ENCODE measurements at regions not wholly inside any gene's neighbourhood (a gene's known extent, or its start where the extent isn't known, plus 50 kb on each side); places are given as distances from the start of the nearest gene placed in this dataset.
"Not testable (repeated sequence)": the region's sequence is repeated elsewhere in the genome, so short reads cannot be mapped to it uniquely, and the experiment has no call there.

GRCh38 chr4:52157071-52157470 is 106.0 kb downstream of the SPATA18 start:
- DNase-seq (ENCODE audit: low read depth) = not testable (repeated sequence)

GRCh38 chr4:52157641-52158316 is 106.7 kb downstream of the SPATA18 start:
- no peak for DNase-seq (ENCODE audit: low read depth)

- DNase-seq (ENCODE audit: low read depth) = no peak
Observed at GRCh38 chr4:52160859-52161258, 109.8 kb downstream of the SPATA18 start.

GRCh38 chr4:52164116-52164515 is 113.0 kb downstream of the SPATA18 start:
- DNase-seq (ENCODE audit: low read depth) = no peak

- DNase-seq (ENCODE audit: low read depth) = no peak
Observed at GRCh38 chr4:52172166-52172565, 121.1 kb downstream of the SPATA18 start.

- peak; percentile 6 for DNase-seq (ENCODE audit: low read depth)
Observed at GRCh38 chr4:52173470-52174045, 122.5 kb downstream of the SPATA18 start.

- no peak for DNase-seq (ENCODE audit: low read depth)
Observed at GRCh38 chr4:52187603-52188002, 136.5 kb downstream of the SPATA18 start.

GRCh38 chr4:52192001-52192400 is 140.9 kb downstream of the SPATA18 start:
- no peak for DNase-seq (ENCODE audit: low read depth)

- peak; percentile 79 for DNase-seq (ENCODE audit: low read depth)
Observed at GRCh38 chr4:52192721-52193135, 141.6 kb downstream of the SPATA18 start.

GRCh38 chr4:52195869-52196268 is 144.8 kb downstream of the SPATA18 start:
- DNase-seq (ENCODE audit: low read depth) = no peak

GRCh38 chr4:52196606-52197130 is 145.6 kb downstream of the SPATA18 start:
- no peak for DNase-seq (ENCODE audit: low read depth)

GRCh38 chr4:52197306-52197705 is 146.2 kb downstream of the SPATA18 start:
- no peak for DNase-seq (ENCODE audit: low read depth)

- no peak for DNase-seq (ENCODE audit: low read depth)
Observed at GRCh38 chr4:52198294-52198693, 147.2 kb downstream of the SPATA18 start.

GRCh38 chr4:52199574-52200338 is 148.7 kb downstream of the SPATA18 start:
- DNase-seq (ENCODE audit: low read depth) = peak; percentile 89

GRCh38 chr4:52200339-52200725 is 149.2 kb downstream of the SPATA18 start:
- DNase-seq (ENCODE audit: low read depth) = no peak

GRCh38 chr4:52201715-52202114 is 150.6 kb downstream of the SPATA18 start:
- DNase-seq (ENCODE audit: low read depth) = no peak

- DNase-seq (ENCODE audit: low read depth) = no peak
Observed at GRCh38 chr4:52202251-52202779, 151.2 kb downstream of the SPATA18 start.

GRCh38 chr4:52202931-52203330 is 151.8 kb downstream of the SPATA18 start:
- DNase-seq (ENCODE audit: low read depth) = no peak

GRCh38 chr4:52203351-52203750 is 152.2 kb downstream of the SPATA18 start:
- DNase-seq (ENCODE audit: low read depth) = no peak

- DNase-seq (ENCODE audit: low read depth) = no peak
Observed at GRCh38 chr4:52204921-52205320, 153.8 kb downstream of the SPATA18 start.

GRCh38 chr4:52207146-52207545 is 156.0 kb downstream of the SPATA18 start:
- DNase-seq (ENCODE audit: low read depth) = not testable (repeated sequence)

GRCh38 chr4:52212702-52213101 is 161.6 kb downstream of the SPATA18 start:
- DNase-seq (ENCODE audit: low read depth) = no peak

- DNase-seq (ENCODE audit: low read depth) = no peak
Observed at GRCh38 chr4:52231526-52231925, 180.4 kb downstream of the SPATA18 start.
